GM12875 (cell line): ENCODE measurements at regions not wholly inside any gene's neighbourhood (a gene's known extent, or its start where the extent isn't known, plus 50 kb on each side); places are given as distances from the start of the nearest gene placed in this dataset.

ENCODE experiments used
- H3K4me3 ChIP-seq: one replicate; pipeline ENCODE4 v1.5.1; 2011; ENCODE audit warnings: low read depth, low read length, control low read depth
- TF ChIP-seq, protein P1 (sequence below): IDR thresholded peaks from 2 replicates; pipeline ENCODE4 v1.5.1; 2011; ENCODE audit warnings: low read depth, mild to moderate bottlenecking, control low read depth, inconsistent platforms, low read length, moderate library complexity, borderline replicate concordance; ENCODE audit not compliant: insufficient read depth

DNA sequence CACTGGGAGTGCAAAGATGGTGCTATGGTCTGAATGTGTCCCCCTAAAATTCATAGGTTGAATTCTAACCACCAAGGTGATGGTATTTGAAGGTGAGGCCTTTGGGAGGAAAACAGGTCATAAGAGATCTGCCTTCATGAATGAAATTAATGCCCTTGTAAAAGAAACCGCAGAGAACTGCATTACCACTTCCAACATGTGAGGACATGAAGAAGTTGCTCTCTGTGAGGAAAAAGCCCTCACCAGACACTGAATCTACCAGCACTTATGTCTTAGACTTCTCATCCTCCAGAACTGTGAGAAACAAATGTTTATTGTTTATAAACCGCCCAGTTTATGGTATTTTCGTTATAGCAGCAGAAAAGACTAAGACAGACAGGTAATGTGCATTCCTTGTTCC is 224.7 kb upstream of the C1orf87 start:
- TF ChIP-seq, protein P1, sequence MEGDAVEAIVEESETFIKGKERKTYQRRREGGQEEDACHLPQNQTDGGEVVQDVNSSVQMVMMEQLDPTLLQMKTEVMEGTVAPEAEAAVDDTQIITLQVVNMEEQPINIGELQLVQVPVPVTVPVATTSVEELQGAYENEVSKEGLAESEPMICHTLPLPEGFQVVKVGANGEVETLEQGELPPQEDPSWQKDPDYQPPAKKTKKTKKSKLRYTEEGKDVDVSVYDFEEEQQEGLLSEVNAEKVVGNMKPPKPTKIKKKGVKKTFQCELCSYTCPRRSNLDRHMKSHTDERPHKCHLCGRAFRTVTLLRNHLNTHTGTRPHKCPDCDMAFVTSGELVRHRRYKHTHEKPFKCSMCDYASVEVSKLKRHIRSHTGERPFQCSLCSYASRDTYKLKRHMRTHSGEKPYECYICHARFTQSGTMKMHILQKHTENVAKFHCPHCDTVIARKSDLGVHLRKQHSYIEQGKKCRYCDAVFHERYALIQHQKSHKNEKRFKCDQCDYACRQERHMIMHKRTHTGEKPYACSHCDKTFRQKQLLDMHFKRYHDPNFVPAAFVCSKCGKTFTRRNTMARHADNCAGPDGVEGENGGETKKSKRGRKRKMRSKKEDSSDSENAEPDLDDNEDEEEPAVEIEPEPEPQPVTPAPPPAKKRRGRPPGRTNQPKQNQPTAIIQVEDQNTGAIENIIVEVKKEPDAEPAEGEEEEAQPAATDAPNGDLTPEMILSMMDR, result no peak
- H3K4me3 ChIP-seq, result no peak overlapping the region

DNA sequence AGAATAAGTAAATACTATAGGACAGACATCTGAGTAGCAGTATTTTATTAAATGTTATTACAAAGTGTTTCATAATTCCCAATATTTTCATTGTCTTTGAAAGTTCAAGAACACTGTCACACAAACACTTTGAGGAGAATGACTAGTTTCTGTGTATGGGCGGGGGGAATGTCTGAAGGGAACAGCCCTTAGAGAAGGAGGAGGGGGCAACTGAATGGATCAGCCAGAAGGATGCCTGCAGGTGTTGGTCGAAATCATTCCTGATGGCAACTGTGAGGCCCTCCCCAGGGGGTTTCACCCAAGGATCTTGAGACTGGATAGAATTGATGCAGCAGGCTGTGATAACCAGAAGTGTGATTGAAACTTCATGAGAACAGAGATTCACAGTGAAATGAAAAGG is 223.2 kb upstream of the C1orf87 start:
- TF ChIP-seq, protein P1, result no peak
- no peak overlapping the region for H3K4me3 ChIP-seq

DNA sequence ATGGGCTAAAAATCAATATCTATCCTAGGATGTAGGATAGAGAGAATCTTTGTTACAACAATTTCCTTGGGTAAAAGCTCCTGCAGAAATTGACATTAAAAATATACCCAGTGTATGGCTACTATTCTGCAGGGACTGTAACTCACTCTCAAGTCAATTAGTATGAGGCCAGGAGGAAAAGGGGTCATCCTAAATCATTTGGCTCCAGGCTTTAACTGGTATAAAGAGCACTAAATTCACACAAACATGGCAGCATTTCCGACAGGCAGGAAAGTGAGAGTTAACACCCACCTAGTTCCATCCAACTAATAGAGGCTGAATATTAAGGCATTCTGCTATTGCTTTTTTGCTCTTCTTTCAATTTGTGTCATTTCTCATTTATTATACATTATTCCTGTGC is 218.6 kb upstream of the C1orf87 start:
- TF ChIP-seq, protein P1, result no peak
- H3K4me3 ChIP-seq, result no peak overlapping the region

DNA sequence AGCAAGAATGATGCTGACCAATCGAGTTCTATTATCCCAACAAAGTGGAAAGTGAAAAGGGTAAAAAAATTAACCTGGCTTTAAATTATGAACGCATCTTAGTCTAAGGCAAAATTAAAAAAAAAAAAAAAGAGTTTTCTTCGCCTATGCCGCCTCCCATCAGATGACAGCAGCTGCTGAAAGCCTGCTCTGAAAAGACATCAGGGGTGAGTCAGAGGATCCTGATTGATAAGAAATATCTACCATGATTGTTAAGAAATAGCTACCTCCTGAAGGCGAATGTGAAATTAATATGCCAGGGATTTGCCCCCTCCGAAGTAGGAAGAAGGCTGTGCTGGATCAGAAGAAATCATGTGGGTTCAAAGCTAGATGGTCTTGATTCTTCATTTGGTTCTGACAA is 216.8 kb upstream of the C1orf87 start:
- no peak overlapping the region for H3K4me3 ChIP-seq
- TF ChIP-seq, protein P1, result no peak

DNA sequence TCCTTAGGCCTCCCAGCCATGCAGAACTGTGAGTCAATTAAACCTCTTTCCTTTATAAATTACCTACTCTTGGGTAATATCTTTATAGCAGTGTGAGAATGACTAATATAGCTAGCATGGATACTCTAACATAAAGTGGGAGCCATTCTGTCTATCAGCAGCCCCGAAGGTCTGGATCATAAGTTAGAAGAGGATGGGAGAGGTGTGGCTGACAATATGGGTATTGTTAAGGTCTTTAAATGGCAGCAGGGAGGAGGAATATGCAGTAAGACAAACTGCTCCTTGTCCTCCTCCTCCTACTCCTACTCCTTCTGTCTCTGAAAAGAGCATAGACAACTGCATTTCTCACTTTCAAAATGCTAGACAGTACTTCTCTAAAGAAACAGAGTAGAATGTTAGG is 214.0 kb upstream of the C1orf87 start:
- H3K4me3 ChIP-seq, result no peak overlapping the region
- TF ChIP-seq, protein P1, result no peak

DNA sequence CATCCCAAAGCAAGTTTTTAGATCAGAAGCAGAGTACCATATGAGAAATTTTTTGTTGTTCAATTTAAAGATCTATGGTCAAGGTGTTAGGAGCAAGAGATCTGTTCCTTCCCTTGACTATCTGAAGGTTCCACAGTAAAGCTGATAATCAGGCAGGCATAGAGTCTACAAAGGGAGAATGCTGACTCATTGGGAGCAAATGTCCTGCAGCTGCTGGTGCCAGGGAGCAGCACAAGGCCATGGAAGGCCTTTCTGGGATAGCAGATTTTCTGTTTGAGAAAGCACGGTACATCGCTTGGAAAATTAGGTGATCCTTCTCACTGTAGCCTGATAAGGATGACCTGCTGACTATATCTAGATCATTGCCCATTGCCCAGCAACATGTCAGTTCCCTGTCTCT is 210.1 kb upstream of the C1orf87 start:
- H3K4me3 ChIP-seq, result no peak overlapping the region
- TF ChIP-seq, protein P1, result no peak

DNA sequence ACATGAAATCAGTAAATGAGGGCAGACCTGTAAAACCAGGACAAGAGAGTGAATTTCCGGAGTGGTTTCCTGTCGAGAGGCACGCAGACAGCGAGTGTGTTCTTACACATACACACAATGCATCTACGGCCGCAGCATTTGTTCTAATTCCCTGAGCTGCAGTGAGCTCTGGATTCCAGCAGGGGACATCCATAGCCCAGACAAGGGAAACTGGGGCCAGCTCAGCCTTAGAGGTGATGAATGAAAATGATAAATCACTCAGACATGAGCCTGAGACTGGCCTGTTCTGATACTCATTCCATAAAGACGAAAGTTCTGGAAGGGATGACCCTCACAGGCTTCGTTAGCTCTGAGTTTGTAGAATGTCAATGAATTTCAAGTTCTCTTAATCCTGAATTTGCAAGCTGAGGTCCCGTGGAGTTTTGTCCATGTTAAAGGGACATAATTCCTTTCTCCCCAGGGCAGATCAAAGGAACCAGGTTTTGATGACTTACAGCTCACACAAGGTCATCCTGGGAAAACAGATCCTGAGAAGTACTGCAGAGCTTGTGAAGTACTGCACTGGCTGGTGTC is 207.9 kb upstream of the C1orf87 start:
- no peak overlapping the region for H3K4me3 ChIP-seq
- TF ChIP-seq, protein P1, result peak; percentile 87
